Neuronal stem cell (in vitro differentiated cells): ENCODE measurements at regions not wholly inside any gene's neighbourhood (a gene's known extent, or its start where the extent isn't known, plus 50 kb on each side); places are given as distances from the start of the nearest gene placed in this dataset.

Experiments
- DNase-seq: peaks from one replicate; pipeline ENCODE4 v3.0.0-alpha.2; 2013; ENCODE audit warnings: low spot score
- H2AFZ ChIP-seq: one replicate; pipeline ENCODE4 v1.6.1; 2013; ENCODE audit warnings: mild to moderate bottlenecking, low read length, inconsistent platforms
- H2AK5ac ChIP-seq: 2 replicates; pipeline ENCODE4 v1.6.1; 2013; ENCODE audit warnings: low read depth, mild to moderate bottlenecking, inconsistent platforms, low read length, moderate library complexity, mixed read lengths
- H2BK120ac ChIP-seq: 2 replicates; pipeline ENCODE4 v1.6.1; 2013; ENCODE audit warnings: low read depth, mild to moderate bottlenecking, inconsistent platforms, low read length, moderate library complexity, mixed read lengths
- H2BK12ac ChIP-seq: one replicate; pipeline ENCODE4 v1.6.1; 2013; ENCODE audit warnings: low read length, inconsistent platforms
- H2BK15ac ChIP-seq: 2 replicates; pipeline ENCODE4 v1.6.1; 2013; ENCODE audit warnings: mild to moderate bottlenecking, low read length, inconsistent platforms, mixed read lengths
- H2BK5ac ChIP-seq: one replicate; pipeline ENCODE4 v1.6.1; 2013; ENCODE audit warnings: inconsistent platforms, mild to moderate bottlenecking, low read length, moderate library complexity
- H3K14ac ChIP-seq: one replicate; pipeline ENCODE4 v1.6.1; 2013; ENCODE audit warnings: low read length, inconsistent platforms
- H3K18ac ChIP-seq: 2 replicates; pipeline ENCODE4 v1.6.1; 2013; ENCODE audit warnings: low read length, inconsistent platforms
- H3K23ac ChIP-seq: 2 replicates; pipeline ENCODE4 v1.6.1; 2013; ENCODE audit warnings: low read depth, mild to moderate bottlenecking, mixed read lengths, low read length, inconsistent platforms; ENCODE audit not compliant: poor library complexity
- H3K27ac ChIP-seq: replicated peaks from 3 replicates; pipeline ENCODE4 v1.5.1; 2013; ENCODE audit warnings: low read length, inconsistent platforms
- H3K27me3 ChIP-seq, 3 experiments: 2 replicates each; pipeline ENCODE4 v1.6.1; 2013; ENCODE audit warnings: low read length in 3 of 3, mild to moderate bottlenecking in 2 of 3, inconsistent platforms in 1 of 3, low read depth in 1 of 3, mixed read lengths in 1 of 3, moderate library complexity in 1 of 3; ENCODE audit not compliant: control insufficient read depth in 3 of 3, insufficient read depth in 3 of 3
- H3K36me3 ChIP-seq, 2 donors: replicated peaks in 1 of 2; 2 replicates each; pipeline ENCODE4 v1.6.1; 2013; ENCODE audit warnings: low read length in 2 of 2; ENCODE audit not compliant: control insufficient read depth in 2 of 2, insufficient read depth in 2 of 2
- H3K4ac ChIP-seq: 2 replicates; pipeline ENCODE4 v1.6.1; 2013; ENCODE audit warnings: inconsistent platforms, mild to moderate bottlenecking, low read length, moderate library complexity
- H3K4me1 ChIP-seq, 2 donors: 1 replicate in 1 of 2; 2 replicates in 1 of 2; pipeline ENCODE4 v1.6.1; 2013; ENCODE audit warnings: low read length in 2 of 2, low read depth in 1 of 2; ENCODE audit not compliant: control insufficient read depth in 2 of 2, insufficient read depth in 1 of 2
- H3K4me2 ChIP-seq: one replicate; pipeline ENCODE4 v1.6.1; 2013; ENCODE audit warnings: mild to moderate bottlenecking, low read length, inconsistent platforms; ENCODE audit not compliant: insufficient read depth, poor library complexity, severe bottlenecking
- H3K4me3 ChIP-seq, 2 donors: 2 replicates each; pipeline ENCODE4 v1.5.1; 2013; ENCODE audit warnings: low read length in 2 of 2, mild to moderate bottlenecking in 2 of 2, inconsistent platforms in 1 of 2, moderate library complexity in 1 of 2
- H3K79me1 ChIP-seq: one replicate; pipeline ENCODE4 v1.6.1; 2013; ENCODE audit warnings: low read depth, mild to moderate bottlenecking, inconsistent platforms, low read length, moderate library complexity
- H3K9ac ChIP-seq: one replicate; pipeline ENCODE4 v1.6.1; 2013; ENCODE audit warnings: mild to moderate bottlenecking, low read depth, low read length, inconsistent platforms; ENCODE audit not compliant: poor library complexity
- H3K9me3 ChIP-seq, 2 donors: replicated peaks in 1 of 2; 2 replicates each; pipeline versions ENCODE3 to v1.6.1; 2013; ENCODE audit warnings: low read length in 2 of 2, mild to moderate bottlenecking in 2 of 2, inconsistent platforms in 1 of 2, low read depth in 1 of 2, mixed read lengths in 1 of 2, moderate library complexity in 1 of 2; ENCODE audit not compliant: control insufficient read depth in 2 of 2, insufficient read depth in 1 of 2
- H4K8ac ChIP-seq: one replicate; pipeline ENCODE4 v1.6.1; 2013; ENCODE audit warnings: low read depth, mild to moderate bottlenecking, inconsistent platforms, low read length, moderate library complexity
- H4K91ac ChIP-seq: one replicate; pipeline ENCODE4 v1.6.1; 2013; ENCODE audit warnings: low read length, low read depth, mild to moderate bottlenecking, inconsistent platforms; ENCODE audit not compliant: poor library complexity
- WGBS, 2 donors: extraction: QIAGEN DNeasy Blood & Tissue Kit; methylation state at CpG; one replicate each; pipeline ENCODE4 v1.1.7; 2013; ENCODE audit warnings: missing lambda C conversion rate in 2 of 2, mixed read lengths in 1 of 2; ENCODE audit not compliant: insufficient read length in 2 of 2, insufficient replicate concordance in 1 of 2; ENCODE audit errors: extremely low coverage in 2 of 2; 5-methylcytosine and 5-hydroxymethylcytosine counted together

- Histone ChIP-seq H2BK120ac (no peak overlapping the region), H3K14ac (no peak overlapping the region), H4K8ac (no peak overlapping the region), H3K27me3 (peaks cover 0 to 54% (median 0%) of the 10 kb centered on the region in 3 experiments), H3K23ac (no peak overlapping the region), H2AFZ (peak overlapping the region; percentile 80), H2BK5ac (no peak overlapping the region), H2BK12ac (no peak overlapping the region), H3K36me3 (no peaks in the 10 kb centered on the region), H3K79me1 (no peaks in the 10 kb centered on the region), H3K9ac (no peak overlapping the region), H3K27ac (no peak overlapping the region), H3K4me2 (no peak overlapping the region), H3K4ac (no peak overlapping the region), H4K91ac (no peak overlapping the region), H2BK15ac (no peak overlapping the region), H3K4me3 (peak overlapping the region in 1 of 2 donors; percentile 33), H3K9me3 (peaks cover 2 to 5% of the 10 kb centered on the region in 2 donors), H3K4me1 (peaks cover 4 to 24% of the 10 kb centered on the region in 2 donors), H2AK5ac (no peak overlapping the region), H3K18ac (no peak overlapping the region)
- DNase-seq: no peak
- no CpG with 5 or more reads among the region's 4 CpGs for WGBS, 2 donors
Measured at GRCh38 chr16:54576785-54577184, 290.2 kb upstream of the IRX3 start.

- Histone ChIP-seq H4K8ac (no peak overlapping the region), H3K9me3 (no peaks in the 10 kb centered on the region), H3K27me3 (no peaks in the 10 kb centered on the region), H3K4me1 (peaks cover 0 to 2% of the 10 kb centered on the region in 2 donors), H4K91ac (no peak overlapping the region), H2BK12ac (no peak overlapping the region), H3K4me2 (no peak overlapping the region), H3K14ac (no peak overlapping the region), H2AFZ (peak overlapping the region; percentile 35), H3K27ac (no peak overlapping the region), H2BK15ac (no peak overlapping the region), H3K4ac (no peak overlapping the region), H3K23ac (no peak overlapping the region), H3K79me1 (no peaks in the 10 kb centered on the region), H3K18ac (no peak overlapping the region), H2BK120ac (no peak overlapping the region), H3K36me3 (no peaks in the 10 kb centered on the region), H2AK5ac (no peak overlapping the region), H3K4me3 (no peak overlapping the region), H2BK5ac (no peak overlapping the region), H3K9ac (no peak overlapping the region)
- DNase-seq: no peak
- WGBS, 2 donors: no CpG with 5 or more reads among the region's 9 CpGs
Measured at GRCh38 chr16:54568906-54569807, 282.6 kb upstream of the IRX3 start.

DNA sequence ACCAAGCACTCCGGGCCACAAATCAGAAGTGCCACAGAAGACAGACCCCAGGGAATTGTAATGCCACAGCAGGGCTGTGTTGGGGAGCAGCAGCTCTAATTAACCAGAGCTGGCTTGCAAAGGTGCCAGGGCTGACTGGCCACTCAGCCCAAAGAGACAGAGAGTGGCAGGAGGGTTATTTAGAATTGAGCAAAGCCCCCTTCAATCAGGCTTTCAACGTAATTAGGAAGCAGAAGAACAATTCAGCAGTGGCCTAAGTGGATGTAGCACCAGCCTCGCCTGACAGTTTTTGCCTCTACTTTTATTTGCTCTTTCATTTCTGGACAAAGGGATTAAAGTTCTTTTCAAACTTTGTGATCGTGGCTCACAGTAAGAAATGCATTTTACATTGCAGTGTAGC, 278.3 kb upstream of the IRX3 start:
- Histone ChIP-seq H3K4ac (no peak overlapping the region), H3K4me3 (no peak overlapping the region), H2AK5ac (no peak overlapping the region), H3K9me3 (no peaks in the 10 kb centered on the region), H4K8ac (no peak overlapping the region), H3K27ac (no peak overlapping the region), H2BK5ac (no peak overlapping the region), H3K4me2 (no peak overlapping the region), H3K36me3 (no peaks in the 10 kb centered on the region), H2AFZ (peak overlapping the region; percentile 67), H3K14ac (no peak overlapping the region), H3K23ac (no peak overlapping the region), H3K9ac (no peak overlapping the region), H3K27me3 (no peaks in the 10 kb centered on the region), H3K18ac (no peak overlapping the region), H2BK12ac (no peak overlapping the region), H4K91ac (no peak overlapping the region), H2BK15ac (no peak overlapping the region), H3K4me1 (peaks cover 0 to 2% of the 10 kb centered on the region in 2 donors), H3K79me1 (no peaks in the 10 kb centered on the region), H2BK120ac (no peak overlapping the region)
- no peak for DNase-seq
- no CpG with 5 or more reads among the region's 4 CpGs for WGBS, 2 donors

GRCh38 chr16:54554581-54554980, 268.0 kb upstream of the IRX3 start:
- H4K8ac ChIP-seq: no peak overlapping the region
- H2AK5ac ChIP-seq: no peak overlapping the region
- no CpG with 5 or more reads among the region's 3 CpGs for WGBS, 2 donors
- H2BK15ac ChIP-seq: no peak overlapping the region
- H3K79me1 ChIP-seq: no peaks in the 10 kb centered on the region
- no peak overlapping the region for H3K27ac ChIP-seq
- no peak overlapping the region for H3K18ac ChIP-seq
- H3K14ac ChIP-seq: no peak overlapping the region
- H3K4me2 ChIP-seq: no peak overlapping the region
- DNase-seq: no peak
- H3K27me3 ChIP-seq: no peaks in the 10 kb centered on the region
- H3K9me3 ChIP-seq: peaks cover 0 to 3% of the 10 kb centered on the region in 2 donors
- H3K4me3 ChIP-seq: no peak overlapping the region
- H2AFZ ChIP-seq: no peak overlapping the region
- H2BK5ac ChIP-seq: no peak overlapping the region
- H4K91ac ChIP-seq: no peak overlapping the region
- H2BK120ac ChIP-seq: no peak overlapping the region
- H3K23ac ChIP-seq: no peak overlapping the region
- H3K4ac ChIP-seq: no peak overlapping the region
- H3K9ac ChIP-seq: no peak overlapping the region
- H3K36me3 ChIP-seq: no peaks in the 10 kb centered on the region
- no peaks in the 10 kb centered on the region for H3K4me1 ChIP-seq
- H2BK12ac ChIP-seq: no peak overlapping the region
